ENCODE measurements at regions not wholly inside any gene's neighbourhood (a gene's known extent, or its start where the extent isn't known, plus 50 kb on each side); places are given as distances from the start of the nearest gene placed in this dataset.

- no peak for TF ChIP-seq POLR2A (IDR thresholded peaks at IDR 0.05)
- TF ChIP-seq, protein P1, sequence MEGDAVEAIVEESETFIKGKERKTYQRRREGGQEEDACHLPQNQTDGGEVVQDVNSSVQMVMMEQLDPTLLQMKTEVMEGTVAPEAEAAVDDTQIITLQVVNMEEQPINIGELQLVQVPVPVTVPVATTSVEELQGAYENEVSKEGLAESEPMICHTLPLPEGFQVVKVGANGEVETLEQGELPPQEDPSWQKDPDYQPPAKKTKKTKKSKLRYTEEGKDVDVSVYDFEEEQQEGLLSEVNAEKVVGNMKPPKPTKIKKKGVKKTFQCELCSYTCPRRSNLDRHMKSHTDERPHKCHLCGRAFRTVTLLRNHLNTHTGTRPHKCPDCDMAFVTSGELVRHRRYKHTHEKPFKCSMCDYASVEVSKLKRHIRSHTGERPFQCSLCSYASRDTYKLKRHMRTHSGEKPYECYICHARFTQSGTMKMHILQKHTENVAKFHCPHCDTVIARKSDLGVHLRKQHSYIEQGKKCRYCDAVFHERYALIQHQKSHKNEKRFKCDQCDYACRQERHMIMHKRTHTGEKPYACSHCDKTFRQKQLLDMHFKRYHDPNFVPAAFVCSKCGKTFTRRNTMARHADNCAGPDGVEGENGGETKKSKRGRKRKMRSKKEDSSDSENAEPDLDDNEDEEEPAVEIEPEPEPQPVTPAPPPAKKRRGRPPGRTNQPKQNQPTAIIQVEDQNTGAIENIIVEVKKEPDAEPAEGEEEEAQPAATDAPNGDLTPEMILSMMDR (IDR thresholded peaks at IDR 0.05): no peak
These were observed 187.1 kb downstream of the RAP2B start for GRCh38 chr3:153349108-153349499.
